H1 (cell line): ENCODE measurements at regions not wholly inside any gene's neighbourhood (a gene's known extent, or its start where the extent isn't known, plus 50 kb on each side); places are given as distances from the start of the nearest gene placed in this dataset.

Experiments
- CTCF ChIA-PET: fragments of 300-600 bp; sonication (Branson Sonifier 250); formaldehyde crosslinking; loops from one replicate; lab custom pipeline; 2021; ENCODE audit not compliant: partially characterized antibody; lab: Charles Lee
- POLR2A ChIA-PET: fragments of 300-600 bp; sonication (Branson Sonifier 250); formaldehyde crosslinking; loops from one replicate; lab custom pipeline; 2021; ENCODE audit warnings: inconsistent platforms; ENCODE audit not compliant: partially characterized antibody; lab: Charles Lee
- DNase-seq, 2 experiments: peaks; one replicate each; pipeline versions ENCODE4 v3.0.0 to v3.0.0-alpha.2; 2010 to 2022; ENCODE audit warnings: low spot score in 2 of 2, low read depth in 1 of 2, mixed read lengths in 1 of 2
- FAIRE-seq: peaks from 2 replicates; lab custom pipeline; 2011; peaks lifted over from hg19 to GRCh38; lab: Jason Lieb, UNC
- H2AFZ ChIP-seq: 2 replicates; pipeline ENCODE4 v1.8.1; 2012; ENCODE audit warnings: low read length, inconsistent platforms
- H2AK5ac ChIP-seq: 2 replicates; pipeline ENCODE4 v1.6.1; 2013; ENCODE audit warnings: low read depth, low read length
- H2BK120ac ChIP-seq: replicated peaks from 2 replicates; pipeline ENCODE3; 2013; ENCODE audit warnings: low read depth, low read length, inconsistent platforms
- H2BK12ac ChIP-seq: 2 replicates; pipeline ENCODE4 v1.6.1; 2013; ENCODE audit warnings: low read depth, low read length
- H2BK15ac ChIP-seq: 2 replicates; pipeline ENCODE4 v1.6.1; 2013; ENCODE audit warnings: low read length
- H2BK20ac ChIP-seq: 2 replicates; pipeline ENCODE4 v1.6.1; 2013; ENCODE audit warnings: low read length
- H2BK5ac ChIP-seq: 2 replicates; pipeline ENCODE4 v1.6.1; 2013; ENCODE audit warnings: low read depth, low read length
- H3K14ac ChIP-seq: 2 replicates; pipeline ENCODE4 v1.6.1; 2013; ENCODE audit warnings: inconsistent platforms; ENCODE audit not compliant: insufficient read length
- H3K18ac ChIP-seq: 2 replicates; pipeline ENCODE4 v1.6.1; 2013; ENCODE audit warnings: low read length; ENCODE audit errors: extremely low read depth
- H3K23ac ChIP-seq: 2 replicates; pipeline ENCODE4 v1.6.1; 2013; ENCODE audit warnings: inconsistent platforms; ENCODE audit not compliant: insufficient read length
- H3K23me2 ChIP-seq: 2 replicates; pipeline ENCODE4 v1.6.1; 2013; ENCODE audit warnings: low read depth, low read length
- H3K27ac ChIP-seq: 2 replicates; pipeline ENCODE4 v1.6.1; 2011; ENCODE audit warnings: low read depth, low read length, inconsistent platforms
- H3K27me3 ChIP-seq, 4 experiments: replicated peaks in 1 of 4; 1 replicate in 1 of 4; 2 replicates in 3 of 4; pipeline versions ENCODE4 v1.6.1 to v1.8.1; 2011 to 2013; ENCODE audit warnings: low read length in 3 of 4, mild to moderate bottlenecking in 3 of 4, inconsistent platforms in 2 of 4, mixed read lengths in 2 of 4, moderate library complexity in 1 of 4; ENCODE audit not compliant: control insufficient read depth in 3 of 4, insufficient read depth in 3 of 4; ENCODE audit errors: extremely low read depth in 1 of 4
- H3K36me3 ChIP-seq, 4 experiments: 2 replicates each; pipeline versions ENCODE4 v1.6.1 to v1.8.1; 2011 to 2013; ENCODE audit warnings: mild to moderate bottlenecking in 4 of 4, low read length in 3 of 4, moderate library complexity in 2 of 4, control low read depth in 1 of 4, inconsistent platforms in 1 of 4; ENCODE audit not compliant: insufficient read depth in 4 of 4, control insufficient read depth in 2 of 4
- H3K4ac ChIP-seq: replicated peaks from 2 replicates; pipeline ENCODE3; 2013; ENCODE audit warnings: low read length, low read depth, mixed read lengths, inconsistent platforms; ENCODE audit not compliant: insufficient read length
- H3K4me1 ChIP-seq, 4 experiments: replicated peaks in 1 of 4; 1 replicate in 1 of 4; 2 replicates in 3 of 4; pipeline versions ENCODE4 v1.6.1 to v1.8.1; 2011 to 2013; ENCODE audit warnings: low read length in 3 of 4, inconsistent platforms in 2 of 4, mixed read lengths in 1 of 4; ENCODE audit not compliant: insufficient read depth in 4 of 4, control insufficient read depth in 3 of 4
- H3K4me2 ChIP-seq, 2 experiments: 2 replicates each; pipeline versions ENCODE4 v1.6.1 to v1.8.1; 2011 to 2013; ENCODE audit warnings: low read depth in 2 of 2, low read length in 2 of 2, control low read depth in 1 of 2, inconsistent platforms in 1 of 2, mild to moderate bottlenecking in 1 of 2; ENCODE audit not compliant: insufficient read depth in 1 of 2
- H3K4me3 ChIP-seq, 4 experiments: fragments of 200-600, 300-600 bp in 1 of 4; sonication (generic), shearing (Covaris generic), sonication (Bioruptor Twin) in 1 of 4; 2 replicates each; pipeline versions ENCODE4 v1.5.1 to v1.8.1; 2011 to 2016; ENCODE audit warnings: low read length in 4 of 4, low read depth in 3 of 4, control low read depth in 2 of 4, inconsistent platforms in 2 of 4, mild to moderate bottlenecking in 2 of 4, mixed read lengths in 1 of 4, moderate library complexity in 1 of 4; ENCODE audit not compliant: insufficient read depth in 2 of 4; ENCODE audit errors: extremely low read depth in 1 of 4
- H3K56ac ChIP-seq: replicated peaks from 2 replicates; pipeline ENCODE3; 2013; ENCODE audit warnings: low read depth, mild to moderate bottlenecking, mixed read lengths, low read length, inconsistent platforms; ENCODE audit not compliant: insufficient read length
- H3K79me1 ChIP-seq: 2 replicates; pipeline ENCODE4 v1.6.1; 2013; ENCODE audit warnings: low read depth, low read length, control low read depth
- H3K79me2 ChIP-seq, 2 experiments: 2 replicates each; pipeline versions ENCODE4 v1.6.1 to v1.8.1; 2012 to 2013; ENCODE audit warnings: low read length in 2 of 2, mild to moderate bottlenecking in 2 of 2, inconsistent platforms in 1 of 2; ENCODE audit not compliant: insufficient read depth in 2 of 2, control insufficient read depth in 1 of 2
- H3K9ac ChIP-seq, 4 experiments: replicated peaks in 1 of 4; 1 replicate in 1 of 4; 2 replicates in 3 of 4; pipeline versions ENCODE4 v1.6.1 to v1.8.1; 2011 to 2013; ENCODE audit warnings: low read depth in 3 of 4, low read length in 3 of 4, control low read depth in 2 of 4, mild to moderate bottlenecking in 2 of 4, moderate library complexity in 2 of 4, inconsistent platforms in 1 of 4; ENCODE audit errors: extremely low read depth in 1 of 4
- H3K9me3 ChIP-seq, 2 experiments: 2 replicates each; pipeline versions ENCODE4 v1.6.1 to v1.8.1; 2012 to 2013; ENCODE audit warnings: mild to moderate bottlenecking in 2 of 2, moderate library complexity in 2 of 2, control low read depth in 1 of 2, inconsistent platforms in 1 of 2, low read depth in 1 of 2, low read length in 1 of 2, mixed read lengths in 1 of 2; ENCODE audit not compliant: insufficient read depth in 2 of 2
- H4K20me1 ChIP-seq, 2 experiments: replicated peaks in 1 of 2; 2 replicates each; pipeline versions ENCODE3 to v1.8.1; 2011 to 2013; ENCODE audit warnings: inconsistent platforms in 2 of 2, low read length in 2 of 2, mild to moderate bottlenecking in 1 of 2; ENCODE audit not compliant: insufficient read depth in 2 of 2, control insufficient read depth in 1 of 2
- H4K5ac ChIP-seq: 2 replicates; pipeline ENCODE4 v1.6.1; 2013; ENCODE audit warnings: low read length, low read depth, mixed read lengths, inconsistent platforms; ENCODE audit not compliant: insufficient read length
- H4K8ac ChIP-seq: 2 replicates; pipeline ENCODE4 v1.8.0; 2013; ENCODE audit warnings: mild to moderate bottlenecking, moderate library complexity, low read length, inconsistent platforms; ENCODE audit not compliant: insufficient read depth; ENCODE audit errors: extremely low read depth
- H4K91ac ChIP-seq: replicated peaks from 2 replicates; pipeline ENCODE3; 2013; ENCODE audit warnings: low read length, mixed read lengths, inconsistent platforms; ENCODE audit not compliant: insufficient read length
- ASH2L ChIP-seq: fragments of 200-600, 300-600 bp; sonication (generic); IDR thresholded peaks from one replicate; pipeline ENCODE4 v1.7.1; 2017; ENCODE audit warnings: low read length
- ATF2 ChIP-seq: IDR thresholded peaks from 2 replicates; pipeline ENCODE4 v1.6.1; 2012; ENCODE audit warnings: low read length, inconsistent platforms
- ATF3 ChIP-seq: IDR thresholded peaks from 2 replicates; pipeline ENCODE4 v1.6.1; 2011; ENCODE audit warnings: low read depth, mild to moderate bottlenecking, low read length; ENCODE audit not compliant: insufficient read depth
- CTBP2 ChIP-seq: IDR thresholded peaks from 2 replicates; pipeline ENCODE4 v1.7.0; 2011; ENCODE audit warnings: borderline replicate concordance, mild to moderate bottlenecking, moderate library complexity, mixed read lengths, low read length; ENCODE audit not compliant: insufficient read depth, insufficient read length
- HDAC2 ChIP-seq, 2 experiments: fragments of 300-600 bp in 1 of 2; sonication (generic) in 1 of 2; IDR thresholded peaks; 2 replicates each; pipeline ENCODE4 v1.6.1; 2011 to 2012; ENCODE audit warnings: low read depth in 2 of 2, low read length in 2 of 2, mild to moderate bottlenecking in 2 of 2, moderate library complexity in 2 of 2, borderline replicate concordance in 1 of 2, inconsistent platforms in 1 of 2
- NANOG ChIP-seq: IDR thresholded peaks from 2 replicates; pipeline ENCODE4 v1.6.1; 2011; ENCODE audit warnings: low read length, low read depth, mild to moderate bottlenecking, inconsistent platforms; ENCODE audit not compliant: insufficient read depth, poor library complexity, severe bottlenecking
- RXRA ChIP-seq: IDR thresholded peaks from 2 replicates; pipeline ENCODE4 v1.6.1; 2011; ENCODE audit warnings: low read depth, mild to moderate bottlenecking, low read length, moderate library complexity; ENCODE audit not compliant: insufficient read depth
- SIRT6 ChIP-seq: IDR thresholded peaks from one replicate; pipeline ENCODE4 v1.7.1; 2012; ENCODE audit warnings: low read length, inconsistent platforms
- SP4 ChIP-seq: IDR thresholded peaks from 2 replicates; pipeline ENCODE4 v1.6.1; 2012; ENCODE audit warnings: low read length, inconsistent platforms
- SUZ12 ChIP-seq: fragments of 200-600 bp; sonication (generic); IDR thresholded peaks from 2 replicates; pipeline ENCODE4 v1.6.1; 2012; ENCODE audit warnings: mild to moderate bottlenecking, inconsistent platforms, low read length, moderate library complexity, mixed read lengths
- TBP ChIP-seq: IDR thresholded peaks from 2 replicates; pipeline ENCODE4 v1.6.1; 2011; ENCODE audit warnings: low read depth, low read length, improper control_type of control experiment
- WGBS, 2 experiments: shearing (Covaris generic) in 1 of 2; methylation state at CpG; one replicate each; pipeline versions ENCODE4 v1.1.6 to v1.1.7; 2013 to 2015; ENCODE audit warnings: low lambda C conversion rate in 2 of 2, mixed read lengths in 2 of 2, inconsistent platforms in 1 of 2, low coverage in 1 of 2, missing lambda C conversion rate in 1 of 2; ENCODE audit not compliant: insufficient replicate concordance in 2 of 2, insufficient coverage in 1 of 2, insufficient read length in 1 of 2; ENCODE audit errors: extremely low coverage in 1 of 2, missing lambda C conversion rate in 1 of 2; 5-methylcytosine and 5-hydroxymethylcytosine counted together
- TF ChIP-seq, protein P1 (sequence below): IDR thresholded peaks from 2 replicates; pipeline ENCODE4 v1.6.1; 2012; ENCODE audit warnings: inconsistent platforms

DNA sequence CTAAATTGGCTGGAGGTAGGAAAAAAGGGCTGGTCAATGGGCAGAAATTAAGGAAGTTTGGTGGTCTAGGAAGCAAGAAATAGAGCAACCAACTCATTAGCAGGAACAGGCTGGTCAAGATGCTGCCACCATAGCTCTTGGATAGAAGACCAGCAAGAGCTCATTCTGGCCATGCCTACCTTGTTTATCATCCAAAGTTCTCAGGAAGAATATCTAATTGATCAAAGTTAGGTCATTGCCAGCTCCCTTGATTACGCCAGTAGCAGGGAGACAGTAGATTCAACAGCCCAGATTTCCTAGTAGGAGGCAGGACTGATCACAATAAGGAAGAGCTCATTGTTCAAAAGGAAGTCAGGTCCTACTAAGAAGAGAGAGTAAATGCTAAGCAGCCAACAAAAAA, 370.2 kb downstream of the GPATCH2 start:
- Histone ChIP-seq H3K23me2 (no peaks in the 10 kb centered on the region), H4K91ac (no peak overlapping the region), H4K5ac (no peak overlapping the region), H3K27me3 (no peaks in the 10 kb centered on the region), H2BK20ac (no peak overlapping the region), H3K4ac (no peak overlapping the region), H3K9ac (no peak overlapping the region), H2BK12ac (no peak overlapping the region), H3K56ac (no peak overlapping the region), H4K20me1 (no peaks in the 10 kb centered on the region), H2AK5ac (no peak overlapping the region), H3K36me3 (no peaks in the 10 kb centered on the region), H2BK5ac (no peak overlapping the region), H3K4me1 (no peaks in the 10 kb centered on the region), H2BK120ac (no peak overlapping the region), H3K9me3 (no peaks in the 10 kb centered on the region), H3K23ac (no peak overlapping the region), H3K18ac (no peak overlapping the region), H2BK15ac (no peak overlapping the region), H3K27ac (no peak overlapping the region), H4K8ac (no peak overlapping the region), H3K79me1 (no peaks in the 10 kb centered on the region), H3K14ac (no peak overlapping the region), H3K4me2 (no peak overlapping the region), H3K4me3 (no peak overlapping the region), H3K79me2 (no peaks in the 10 kb centered on the region), H2AFZ (no peak overlapping the region)
- FAIRE-seq (no peak), DNase-seq (no peak)
- ChIA-PET CTCF (interaction anchor here (0.6 to 1.5 kb wide), 2 partner anchors 10 to 42 kb away, joined by 3 to 4 read pairs; no protein-coding TSS in a partner anchor), POLR2A (no interaction called here)
- WGBS, 2 experiments: 94% methylated on average over 1 of the region's 1 CpG; no CpG with 5 or more reads in 1 of the 2 experiments
- TF ChIP-seq, protein P1, sequence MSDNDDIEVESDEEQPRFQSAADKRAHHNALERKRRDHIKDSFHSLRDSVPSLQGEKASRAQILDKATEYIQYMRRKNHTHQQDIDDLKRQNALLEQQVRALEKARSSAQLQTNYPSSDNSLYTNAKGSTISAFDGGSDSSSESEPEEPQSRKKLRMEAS: no peak
- TF ChIP-seq SIRT6 (no peak), SP4 (no peak), NANOG (no peak), SUZ12 (no peak), TBP (no peak), ATF2 (no peak), HDAC2 (IDR thresholded peaks at IDR 0.05; ENCODE audit: borderline replicate concordance in 1 of 2, low read depth in 2 of 2, low read length in 2 of 2) (no peak), CTBP2 (no peak), ASH2L (no peak), ATF3 (no peak), RXRA (no peak)
